BJ (cell line): ENCODE measurements at regions not wholly inside any gene's neighbourhood (a gene's known extent, or its start where the extent isn't known, plus 50 kb on each side); places are given as distances from the start of the nearest gene placed in this dataset.

Experiments
- CTCF ChIA-PET: fragments of 350-600 bp; formaldehyde crosslinking; extraction: SDS; loops from one replicate; lab custom pipeline; 2021; ENCODE audit warnings: antibody characterized with exemption, inconsistent platforms; lab: Yijun Ruan, JAX
- POLR2A ChIA-PET: fragments of 300-600 bp; sonication (Branson Sonifier 250); formaldehyde crosslinking; extraction: SDS; loops from one replicate; lab custom pipeline; 2021; ENCODE audit warnings: antibody characterized with exemption; lab: Charles Lee
- DNase-seq: peaks from one replicate; pipeline ENCODE4 v3.0.0-alpha.2; 2011; ENCODE audit warnings: low read depth
- H3K27me3 ChIP-seq: 2 replicates; pipeline ENCODE4 v1.6.0; 2011; ENCODE audit warnings: low read length; ENCODE audit not compliant: control insufficient read depth, insufficient read depth
- H3K36me3 ChIP-seq: 2 replicates; pipeline ENCODE4 v1.5.1; 2011; ENCODE audit warnings: low read length; ENCODE audit not compliant: control insufficient read depth, insufficient read depth
- H3K4me3 ChIP-seq: 2 replicates; pipeline ENCODE4 v1.5.1; 2011; ENCODE audit warnings: low read depth, mild to moderate bottlenecking, control low read depth, low read length
- TF ChIP-seq, protein P1 (sequence below): IDR thresholded peaks from 2 replicates; pipeline ENCODE4 v1.5.1; 2011; ENCODE audit warnings: low read depth, mild to moderate bottlenecking, control low read depth, inconsistent platforms, low read length, moderate library complexity; ENCODE audit not compliant: insufficient read depth

DNA sequence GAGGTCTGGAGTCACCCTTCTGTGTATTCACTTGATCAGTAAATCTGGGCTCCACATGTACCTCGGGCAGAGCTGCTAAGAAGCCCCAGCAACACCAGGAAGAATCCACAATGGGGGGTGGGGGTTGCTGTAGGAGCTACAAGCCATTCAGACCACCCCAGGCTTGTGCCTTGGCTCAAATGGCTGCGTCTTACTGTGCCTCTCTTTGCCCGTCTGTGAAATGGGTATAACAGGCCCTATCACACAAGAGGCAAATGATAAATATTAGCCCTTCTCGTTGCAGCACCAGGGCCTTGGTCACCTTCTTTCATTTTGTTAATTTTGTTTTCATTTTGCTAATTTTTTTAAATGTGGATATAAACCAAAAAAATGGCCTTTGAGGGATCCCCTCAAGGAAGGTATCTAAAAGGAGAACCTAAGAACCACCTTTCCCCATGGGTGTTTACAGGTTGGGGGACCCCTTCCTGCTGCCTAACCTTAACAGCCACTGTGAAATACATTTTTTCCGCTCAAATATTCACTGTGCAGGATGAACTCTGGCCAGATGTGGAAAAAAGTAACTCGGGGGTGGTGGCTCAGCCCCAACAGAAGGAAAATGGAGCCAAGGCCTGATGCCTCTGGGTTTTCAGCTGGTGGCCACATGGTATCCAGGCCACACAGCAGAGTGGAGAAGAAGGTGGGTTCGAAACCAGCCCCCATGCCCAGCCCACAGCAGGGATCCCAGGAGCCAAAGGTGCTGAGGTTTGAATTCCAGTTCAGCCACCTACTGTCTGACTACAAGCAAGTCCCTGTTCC lies 284.0 kb downstream of the MN1 start:
- no peak for DNase-seq
- TF ChIP-seq, protein P1, sequence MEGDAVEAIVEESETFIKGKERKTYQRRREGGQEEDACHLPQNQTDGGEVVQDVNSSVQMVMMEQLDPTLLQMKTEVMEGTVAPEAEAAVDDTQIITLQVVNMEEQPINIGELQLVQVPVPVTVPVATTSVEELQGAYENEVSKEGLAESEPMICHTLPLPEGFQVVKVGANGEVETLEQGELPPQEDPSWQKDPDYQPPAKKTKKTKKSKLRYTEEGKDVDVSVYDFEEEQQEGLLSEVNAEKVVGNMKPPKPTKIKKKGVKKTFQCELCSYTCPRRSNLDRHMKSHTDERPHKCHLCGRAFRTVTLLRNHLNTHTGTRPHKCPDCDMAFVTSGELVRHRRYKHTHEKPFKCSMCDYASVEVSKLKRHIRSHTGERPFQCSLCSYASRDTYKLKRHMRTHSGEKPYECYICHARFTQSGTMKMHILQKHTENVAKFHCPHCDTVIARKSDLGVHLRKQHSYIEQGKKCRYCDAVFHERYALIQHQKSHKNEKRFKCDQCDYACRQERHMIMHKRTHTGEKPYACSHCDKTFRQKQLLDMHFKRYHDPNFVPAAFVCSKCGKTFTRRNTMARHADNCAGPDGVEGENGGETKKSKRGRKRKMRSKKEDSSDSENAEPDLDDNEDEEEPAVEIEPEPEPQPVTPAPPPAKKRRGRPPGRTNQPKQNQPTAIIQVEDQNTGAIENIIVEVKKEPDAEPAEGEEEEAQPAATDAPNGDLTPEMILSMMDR: no peak
- H3K27me3 ChIP-seq: peaks cover under 1% of the 10 kb centered on the region; the same call in 1 of the 2 replicates
- H3K4me3 ChIP-seq: no peak overlapping the region
- ChIA-PET POLR2A (no interaction called here), CTCF (no interaction called here)
- no peaks in the 10 kb centered on the region for H3K36me3 ChIP-seq

DNA sequence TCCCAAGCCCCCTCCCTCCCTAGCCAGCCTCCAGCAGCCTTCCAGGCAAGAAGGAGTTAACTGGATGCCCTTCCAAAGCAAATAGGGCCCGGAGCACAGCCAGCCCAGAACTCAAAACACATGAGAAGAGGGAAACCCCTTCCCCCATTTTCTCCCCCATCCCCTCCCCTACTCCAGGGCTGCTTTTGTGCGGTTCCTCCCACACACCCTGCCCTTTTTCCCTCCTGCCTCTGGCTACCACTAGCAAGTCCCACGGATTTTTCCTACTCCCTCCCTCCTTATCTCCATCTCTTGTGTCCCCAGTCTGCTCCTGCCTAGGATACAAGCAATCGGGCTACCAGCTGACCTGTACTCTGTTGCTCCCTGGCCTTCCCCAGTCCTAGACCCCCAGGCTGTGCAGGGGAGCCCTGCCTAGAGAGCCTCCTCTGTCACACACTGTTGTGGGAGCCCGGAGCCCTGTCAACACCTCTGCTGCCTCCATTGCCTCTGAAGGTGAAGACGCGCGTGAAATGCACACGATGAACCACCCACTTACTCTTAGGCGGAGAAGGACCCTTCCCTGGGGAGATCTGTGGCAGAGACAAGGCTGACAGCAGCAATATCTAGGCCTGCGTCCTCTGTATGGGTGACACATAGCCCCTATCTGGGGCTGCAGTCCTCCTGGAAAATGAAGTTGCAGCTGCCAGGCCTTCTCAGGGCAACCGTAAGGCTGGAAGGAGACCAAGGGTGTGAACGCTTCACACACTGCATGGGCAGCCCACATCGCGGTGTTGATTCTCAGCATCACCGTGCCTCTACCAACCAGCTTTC lies 282.8 kb downstream of the MN1 start:
- Histone ChIP-seq H3K4me3 (no peak overlapping the region), H3K36me3 (no peaks in the 10 kb centered on the region), H3K27me3 (peaks cover 3% of the 10 kb centered on the region; the same call in 1 of the 2 replicates)
- CTCF ChIA-PET: no interaction called here
- POLR2A ChIA-PET: no interaction called here
- TF ChIP-seq, protein P1: no peak
- no peak for DNase-seq

DNA sequence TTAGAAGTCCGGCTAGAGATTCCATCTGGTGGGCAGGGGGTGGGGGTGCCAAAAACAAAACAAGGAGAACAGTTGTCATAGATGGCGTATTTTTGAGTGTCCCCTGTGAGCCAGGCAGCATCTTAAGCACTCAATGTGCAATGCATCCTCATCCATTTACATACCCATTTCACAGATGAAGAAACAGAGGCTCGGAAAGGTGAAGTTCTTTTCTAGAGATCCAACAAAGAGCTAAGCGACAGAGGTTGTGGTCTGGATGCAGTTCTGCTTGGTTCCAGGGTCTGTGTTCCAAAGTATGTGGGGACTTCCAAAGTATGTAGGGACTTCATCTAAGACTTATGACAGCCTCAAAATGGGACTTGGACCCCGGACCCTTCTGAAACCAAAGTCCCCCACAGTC lies 277.8 kb downstream of the MN1 start:
- no peak for DNase-seq
- TF ChIP-seq, protein P1: no peak
- Histone ChIP-seq H3K27me3 (peaks cover 7% of the 10 kb centered on the region), H3K4me3 (no peak overlapping the region), H3K36me3 (no peaks in the 10 kb centered on the region)
- ChIA-PET POLR2A (no interaction called here), CTCF (interaction anchor here (0.6 kb wide), 1 partner anchor 11 kb away, joined by 4 read pairs; no protein-coding TSS in a partner anchor)

DNA sequence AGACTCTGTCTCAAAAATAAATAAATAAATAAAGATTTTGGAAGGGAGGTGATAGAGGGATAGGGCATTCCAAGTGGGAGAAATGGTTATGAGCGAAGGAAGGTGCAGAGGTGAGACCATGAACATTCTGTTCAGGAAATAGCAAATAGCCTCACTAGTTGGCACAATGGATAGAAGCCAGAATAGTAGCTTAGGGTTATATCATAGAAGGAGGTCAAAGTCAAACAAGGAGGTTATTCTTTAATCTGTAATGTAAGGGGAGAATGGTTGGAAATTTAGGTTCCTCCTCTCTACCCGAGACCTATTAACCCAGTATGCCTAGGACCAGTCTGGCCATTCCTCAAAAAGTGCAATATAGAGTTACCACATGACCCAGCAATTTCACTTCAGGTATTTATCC lies 275.8 kb downstream of the MN1 start:
- H3K4me3 ChIP-seq: no peak overlapping the region
- CTCF ChIA-PET: no interaction called here

More for the DNA sequence above, 275.8 kb downstream of the MN1 start:
- POLR2A ChIA-PET: no interaction called here
- TF ChIP-seq, protein P1: no peak
- no peaks in the 10 kb centered on the region for H3K36me3 ChIP-seq
- DNase-seq: no peak
- H3K27me3 ChIP-seq: peaks cover 7% of the 10 kb centered on the region
